ENCODE measurements at regions not wholly inside any gene's neighbourhood (a gene's known extent, or its start where the extent isn't known, plus 50 kb on each side); places are given as distances from the start of the nearest gene placed in this dataset.
A peak's percentile ranks its signal among the peaks of the same experiment; 100 is the strongest.
"Not testable (repeated sequence)": the region's sequence is repeated elsewhere in the genome, so short reads cannot be mapped to it uniquely, and the experiment has no call there.

DNA sequence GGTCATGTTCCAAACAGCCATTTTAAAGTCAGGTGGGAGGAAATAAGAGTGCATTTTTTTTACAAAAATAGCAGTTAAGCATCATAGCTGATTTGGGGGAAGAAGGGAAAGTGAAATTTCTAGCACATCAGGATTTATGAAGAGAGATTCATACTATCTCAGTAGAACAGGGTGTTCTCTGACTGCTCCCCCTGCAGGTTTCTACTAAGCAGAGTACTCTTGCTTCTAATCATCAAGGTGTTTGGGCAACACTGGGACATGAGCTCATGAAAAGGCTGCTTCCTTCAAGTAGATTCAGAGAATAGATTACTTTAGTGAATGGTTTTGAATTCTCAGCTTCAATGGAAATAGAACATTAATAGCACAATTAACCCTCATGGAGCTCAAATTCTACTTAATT, 591.4 kb upstream of the PCDH10 start:
- no peak for DNase-seq

DNA sequence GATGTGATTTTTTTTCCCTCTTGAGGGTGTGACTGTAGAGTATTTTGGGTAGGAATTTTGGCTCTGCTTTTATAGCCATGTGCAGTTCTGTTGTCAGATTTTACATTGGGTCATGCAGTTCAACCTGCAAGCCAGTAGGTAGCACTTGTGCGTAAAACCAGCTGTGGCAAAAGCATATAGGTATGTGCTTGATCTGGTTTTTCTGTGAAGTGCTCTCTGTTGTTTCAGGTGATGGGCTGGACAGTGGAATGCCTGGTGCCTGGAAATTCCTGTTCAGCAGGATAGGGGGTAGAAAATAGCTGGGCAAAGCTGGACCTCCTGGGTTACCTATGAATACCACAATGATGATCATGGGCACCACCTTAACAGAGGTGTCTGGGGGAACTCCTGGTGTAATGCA, 584.2 kb upstream of the PCDH10 start:
- no peak for DNase-seq

DNA sequence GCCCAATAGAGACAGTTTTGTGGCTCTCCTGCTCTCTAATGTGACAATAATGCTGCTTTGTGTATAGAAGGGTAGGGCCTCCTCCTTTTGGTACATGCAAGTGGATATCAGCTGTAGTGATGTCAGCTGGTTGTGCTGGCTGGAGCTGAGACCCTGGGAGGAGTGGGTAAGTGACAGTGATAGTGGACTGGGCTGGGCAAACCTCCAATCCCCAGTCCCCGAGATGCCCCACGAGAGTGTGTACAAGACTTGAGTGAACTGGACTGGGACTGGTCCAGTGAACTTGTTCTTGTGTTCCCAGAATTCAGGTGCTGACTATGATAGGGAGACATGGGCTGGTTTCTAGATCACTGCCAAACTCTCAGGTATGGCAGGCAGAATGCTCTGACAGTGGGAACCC, 583.6 kb upstream of the PCDH10 start:
- DNase-seq: no peak

DNA sequence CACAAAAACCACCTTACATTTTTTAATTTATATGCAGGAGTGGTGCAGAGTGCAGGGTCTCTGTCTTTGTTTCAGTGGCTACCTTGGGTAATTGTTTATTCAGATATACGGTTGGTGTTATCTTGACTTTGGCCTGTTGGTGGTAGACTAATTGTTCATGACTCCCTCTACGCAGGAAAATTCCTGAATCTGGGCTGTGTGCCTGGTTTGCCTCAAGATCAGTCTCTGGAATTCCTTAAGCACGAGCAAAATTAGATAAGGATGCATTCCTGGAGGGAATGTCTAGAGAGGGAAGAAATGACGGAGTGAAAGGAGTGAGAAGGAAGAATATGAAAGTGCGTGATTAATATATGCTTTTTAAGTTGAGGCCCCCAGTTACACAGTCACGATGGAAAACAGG, 576.9 kb upstream of the PCDH10 start:
- no peak for DNase-seq

DNA sequence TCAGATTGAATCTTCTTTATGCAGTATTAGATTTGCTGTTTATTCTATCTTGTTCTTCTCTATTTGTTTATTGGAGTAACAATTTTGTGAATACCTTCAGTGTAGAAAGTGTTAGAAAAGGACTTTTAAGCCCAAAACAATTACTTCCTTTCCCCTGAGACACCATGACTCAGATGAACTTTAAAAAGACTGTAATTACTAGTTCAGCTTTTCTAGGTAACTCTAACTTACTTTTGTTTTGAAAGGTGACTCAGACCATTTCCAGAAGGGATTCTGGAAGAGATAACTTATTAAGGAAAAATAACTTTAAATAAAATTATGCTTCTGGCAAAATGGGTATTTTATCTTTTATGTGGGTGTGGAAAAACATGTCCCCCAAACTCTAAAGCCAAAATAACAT, 561.5 kb upstream of the PCDH10 start:
- DNase-seq: no peak

DNA sequence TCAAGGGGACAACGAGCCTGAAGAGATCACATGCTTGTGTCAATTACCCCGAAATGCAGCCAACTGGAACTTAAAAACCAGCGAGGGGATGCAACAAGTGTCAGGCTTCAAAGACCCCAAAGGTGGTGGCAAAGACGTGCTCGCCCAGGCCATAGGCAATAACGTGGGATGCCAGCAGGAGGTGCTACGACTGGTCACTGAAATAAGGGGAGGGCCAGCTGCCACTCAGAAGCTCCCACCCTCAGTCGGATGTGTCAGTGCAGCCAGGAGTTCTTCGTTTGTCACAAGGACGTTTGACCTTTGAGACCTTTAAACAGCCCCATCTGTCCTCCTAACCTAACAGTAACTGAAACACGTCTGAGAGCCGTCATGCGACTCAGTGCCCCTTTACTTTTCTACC, 556.8 kb upstream of the PCDH10 start:
- DNase-seq: no peak

DNA sequence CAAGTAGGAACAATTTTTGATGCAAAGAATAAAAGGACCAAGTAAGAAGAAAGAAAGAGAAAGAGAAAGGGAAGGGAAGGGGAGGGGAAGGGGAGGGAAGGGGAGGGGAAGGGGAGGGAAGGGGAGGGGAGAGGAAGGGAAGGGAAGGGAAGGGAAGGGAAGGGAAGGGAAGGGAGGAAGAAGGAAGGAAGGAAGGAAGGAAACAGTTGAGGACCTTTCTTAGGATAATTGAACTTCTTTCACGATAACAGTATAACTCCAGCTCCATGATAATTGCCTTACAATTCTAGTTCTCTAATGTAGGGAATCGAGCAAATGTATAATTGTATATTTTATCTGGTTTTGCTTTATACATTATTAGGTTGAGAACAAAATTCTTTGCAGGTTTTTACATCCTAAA, 556.2 kb upstream of the PCDH10 start:
- DNase-seq: no peak

DNA sequence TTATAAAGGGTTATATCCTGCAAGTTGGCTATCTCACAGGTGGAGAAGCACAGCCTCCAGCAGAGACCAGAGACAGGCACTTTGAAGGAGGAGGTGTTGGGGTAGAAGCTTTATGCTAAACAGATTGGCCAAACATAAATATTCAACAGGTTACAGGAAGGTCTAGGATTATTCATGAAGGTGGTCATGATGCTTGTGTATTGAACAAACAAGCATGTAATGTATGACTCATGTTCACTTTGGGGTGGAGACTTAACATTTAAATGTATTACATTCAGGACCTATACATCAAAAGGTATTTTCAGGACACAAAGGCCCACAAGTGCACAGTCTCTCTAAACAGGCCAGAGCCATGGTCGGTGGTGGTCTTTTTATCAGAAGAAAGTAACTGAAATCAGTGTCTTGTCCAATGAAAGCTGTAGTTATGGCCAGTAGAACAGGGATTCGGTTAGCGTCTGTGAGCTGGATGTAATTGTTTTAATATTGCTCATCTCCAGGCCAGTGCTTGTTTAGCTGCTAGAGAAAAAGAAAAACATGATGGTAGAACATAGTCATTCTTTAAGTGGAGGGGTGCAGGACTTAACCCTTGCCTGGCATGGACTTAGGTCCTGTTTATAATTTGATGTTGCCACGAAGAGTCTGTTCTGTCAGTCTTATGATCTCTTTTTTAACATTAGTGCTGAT, 555.2 kb upstream of the PCDH10 start:
- no peak for DNase-seq

DNA sequence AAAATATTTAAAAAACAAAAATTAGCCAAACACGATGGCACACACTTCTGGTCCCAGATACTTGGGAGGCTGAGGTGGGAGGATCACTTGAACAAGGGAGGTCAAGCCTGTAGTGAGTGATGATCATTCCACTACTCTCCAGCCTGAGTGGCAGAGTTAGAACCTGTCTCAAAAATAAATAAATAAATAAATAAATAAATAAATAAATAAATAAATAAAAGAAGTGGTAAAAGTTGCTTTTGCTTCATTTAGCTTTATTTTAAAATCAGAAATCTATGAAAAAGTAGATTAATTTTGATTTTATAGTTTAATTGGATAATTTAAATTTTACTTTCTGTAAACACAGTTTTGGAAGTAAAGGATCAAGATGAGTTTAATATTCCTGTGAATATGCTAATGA, 552.9 kb upstream of the PCDH10 start:
- DNase-seq: no peak

DNA sequence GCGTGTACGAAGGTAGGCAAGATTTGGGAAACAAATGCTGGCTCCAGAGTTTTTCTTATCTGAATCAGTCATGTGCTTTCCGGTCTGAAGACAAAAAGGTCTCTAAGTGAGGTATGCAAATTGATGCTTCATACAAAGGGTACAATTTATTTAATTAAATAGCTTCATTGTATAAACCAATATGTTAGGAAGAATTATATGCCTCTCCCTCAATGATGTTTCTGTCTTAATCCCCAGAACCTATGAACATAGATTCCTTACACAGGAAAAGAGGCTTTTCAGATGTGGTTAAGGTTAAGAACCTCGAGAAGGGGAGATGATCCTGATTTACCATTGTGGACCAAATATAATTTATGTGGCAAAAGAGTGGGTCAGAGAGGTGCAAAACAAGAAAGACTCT, 543.5 kb upstream of the PCDH10 start:
- DNase-seq: no peak

DNA sequence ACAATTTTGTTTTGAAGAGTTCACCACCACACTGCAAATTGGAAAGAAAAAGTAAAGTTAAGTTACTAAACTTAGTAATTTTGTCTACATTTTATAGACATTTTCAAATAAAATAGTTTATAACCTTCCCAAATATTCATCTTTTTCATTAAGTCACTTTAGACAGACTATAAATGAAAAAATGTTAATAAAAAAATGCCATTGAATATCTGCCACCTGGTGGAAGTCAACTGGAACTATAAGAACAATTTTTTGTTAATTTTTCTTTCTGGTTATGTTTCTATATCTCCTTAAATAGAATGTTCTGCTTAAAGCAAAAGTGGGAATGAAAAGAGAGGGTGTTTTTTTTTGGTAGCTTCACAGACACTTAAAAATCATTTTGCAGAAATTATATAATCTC, 534.4 kb upstream of the PCDH10 start:
- no peak for DNase-seq

DNA sequence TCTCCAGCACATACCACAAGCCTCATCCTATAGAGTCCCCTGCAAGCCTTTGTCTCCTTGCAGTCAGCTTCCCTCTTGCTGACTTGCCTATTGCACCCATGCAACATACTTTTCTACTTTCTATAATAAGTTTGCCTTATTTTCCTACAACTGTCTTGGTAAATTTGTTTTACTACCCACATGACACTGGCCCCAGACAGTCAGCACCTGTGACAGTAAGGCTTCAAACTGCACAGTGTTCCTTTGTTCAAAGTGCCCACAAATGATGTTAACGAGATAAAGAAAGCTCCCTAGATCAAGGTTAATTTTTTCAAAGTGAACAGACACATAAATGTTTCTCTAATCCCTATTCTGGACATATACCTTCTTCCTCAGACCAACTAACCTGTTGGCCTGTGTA, 529.1 kb upstream of the PCDH10 start:
- DNase-seq: no peak

DNA sequence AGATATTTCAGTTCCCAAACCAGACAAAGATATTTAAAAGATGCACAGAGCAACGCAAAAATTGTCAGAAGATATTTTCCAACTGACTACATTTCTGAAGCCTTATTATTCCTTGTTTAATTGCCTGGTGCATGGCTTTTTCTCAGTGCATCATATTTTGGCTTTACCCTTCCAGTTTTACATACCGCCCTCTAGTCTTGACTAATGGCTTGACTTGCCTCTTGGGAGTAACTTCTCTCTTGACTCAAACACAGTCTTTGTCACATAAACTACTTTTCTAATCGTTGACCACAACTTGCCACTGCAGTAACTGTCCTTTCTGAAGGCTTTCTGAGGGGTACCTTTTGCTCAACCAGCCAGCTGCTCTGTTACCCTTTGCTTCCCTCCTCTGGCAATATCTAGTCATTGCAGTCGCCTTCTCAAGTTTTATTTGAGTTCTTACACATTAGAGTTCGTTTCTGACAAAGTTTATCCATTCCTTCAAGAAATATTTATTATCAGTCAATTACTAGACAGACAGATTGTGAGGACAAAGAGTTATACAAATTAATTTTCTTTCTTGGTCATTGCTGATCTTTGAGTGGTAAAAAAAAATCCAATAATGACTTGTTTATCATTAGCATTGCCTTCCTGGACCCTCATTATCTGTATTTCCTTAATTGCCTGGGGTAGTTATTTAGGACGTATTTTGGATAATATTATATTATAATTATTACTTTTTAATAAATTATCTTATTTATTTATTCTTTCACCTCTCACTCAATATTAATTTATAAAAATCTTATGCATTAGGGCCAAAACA, 506.9 kb upstream of the PCDH10 start:
- peak; percentile 7 for DNase-seq

DNA sequence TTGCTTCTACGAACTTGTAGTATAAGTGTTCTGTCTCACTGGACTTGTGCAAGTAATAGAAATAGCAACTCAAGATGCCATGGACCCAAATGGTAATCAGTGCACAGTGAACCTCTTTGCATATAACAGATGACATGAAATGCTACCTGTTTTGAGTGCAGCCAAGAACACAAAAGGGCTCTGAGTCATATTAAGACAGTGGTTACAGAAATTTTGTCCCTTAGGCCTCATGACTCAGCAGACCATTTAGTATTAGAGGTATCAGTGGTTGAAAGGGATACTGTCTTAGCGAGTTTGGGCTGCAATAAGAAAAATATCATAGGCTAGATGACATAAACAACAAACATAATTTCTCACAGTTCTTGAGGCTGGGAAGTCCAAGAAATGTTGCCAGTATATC, 502.9 kb upstream of the PCDH10 start:
- no peak for DNase-seq

DNA sequence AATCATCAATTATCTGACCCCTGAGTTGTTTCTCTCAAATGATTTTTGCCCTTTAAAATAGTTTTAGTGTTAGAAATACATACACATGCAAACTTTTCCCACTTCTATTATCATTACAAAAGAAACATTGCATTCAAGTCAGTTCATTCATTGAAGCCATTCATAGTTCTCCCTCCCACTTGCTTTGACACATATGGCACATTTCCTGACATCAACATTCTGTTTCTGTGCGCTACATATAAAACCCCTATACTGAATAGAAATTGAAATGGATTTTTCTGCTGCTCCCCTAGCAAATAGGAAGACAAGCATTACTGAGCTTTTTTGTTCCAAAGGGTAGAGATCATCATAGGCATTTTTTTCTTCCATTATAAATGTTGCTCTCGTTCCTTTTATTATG, 497.9 kb upstream of the PCDH10 start:
- DNase-seq: no peak

DNA sequence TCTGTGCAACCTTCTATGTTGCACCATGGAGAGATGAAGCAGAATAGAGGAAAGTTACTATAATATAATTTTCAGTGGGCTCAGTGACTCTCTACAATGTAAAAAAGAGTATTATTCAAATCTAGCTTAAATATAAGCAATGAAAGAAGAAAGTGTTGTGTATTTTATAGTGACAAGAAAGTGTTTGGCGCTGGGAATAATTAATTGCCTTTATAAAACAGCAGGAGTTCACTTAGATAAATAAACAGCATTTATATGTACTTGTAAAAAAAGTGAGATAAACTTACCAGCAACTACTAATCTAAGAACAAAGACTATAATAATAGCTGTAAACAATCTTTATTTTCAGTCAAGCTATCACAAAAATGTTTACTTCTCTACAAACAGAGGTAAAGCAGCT, 488.9 kb upstream of the PCDH10 start:
- DNase-seq: no peak

DNA sequence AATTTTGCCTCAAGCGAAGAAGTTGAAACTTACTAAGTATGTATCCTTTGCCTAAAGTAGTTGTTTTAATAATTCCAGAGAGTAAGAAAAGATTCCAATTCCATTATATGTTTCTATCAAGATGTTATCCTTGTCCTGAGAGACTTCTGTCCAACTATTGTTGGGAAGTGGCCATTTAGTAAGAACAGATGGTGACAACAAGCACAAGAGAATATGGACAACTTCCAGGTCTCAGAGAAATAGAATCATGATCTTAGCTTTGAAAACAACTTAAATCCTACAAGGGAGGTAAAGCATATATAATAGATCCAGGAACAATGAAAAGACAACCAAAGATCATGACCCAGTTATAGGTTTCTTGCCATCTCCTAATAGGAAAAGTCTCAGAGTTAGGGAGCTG, 486.6 kb upstream of the PCDH10 start:
- no peak for DNase-seq

DNA sequence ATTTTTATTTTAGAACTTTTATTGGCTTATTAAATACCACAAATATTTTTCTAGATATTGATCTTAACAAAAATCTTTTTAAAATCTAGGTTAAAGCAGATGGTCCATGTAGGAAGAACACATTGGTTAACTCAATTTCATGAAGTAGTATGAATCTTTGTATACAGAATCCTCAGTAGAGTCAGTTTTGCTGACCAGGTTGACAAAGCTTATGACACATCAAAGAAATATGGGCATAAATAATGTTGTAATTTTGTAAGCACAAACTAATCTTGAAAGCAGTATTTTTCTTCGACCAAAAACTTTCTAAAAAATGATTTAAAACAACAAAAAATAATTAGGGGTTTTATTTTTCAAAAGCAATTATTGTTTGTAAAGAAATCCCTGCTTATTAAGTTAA, 479.3 kb upstream of the PCDH10 start:
- DNase-seq: no peak

DNA sequence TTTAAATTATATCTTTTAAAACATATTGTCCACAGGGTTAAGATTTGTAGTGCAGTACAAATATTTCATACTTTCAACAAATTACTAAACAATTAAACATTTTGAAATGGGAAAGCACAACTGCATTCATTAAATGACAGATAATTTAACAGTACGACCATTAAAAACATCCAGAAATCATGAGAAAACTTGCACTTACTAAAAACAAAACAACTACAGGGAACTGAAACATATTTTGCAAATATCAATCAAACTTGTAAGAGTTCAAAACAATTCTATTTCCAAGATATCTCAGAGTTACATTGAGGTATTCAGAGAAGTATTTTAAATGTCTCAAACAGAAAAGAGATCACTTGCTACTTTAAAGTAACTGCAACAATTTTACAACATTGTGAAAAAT, 478.5 kb upstream of the PCDH10 start:
- no peak for DNase-seq

DNA sequence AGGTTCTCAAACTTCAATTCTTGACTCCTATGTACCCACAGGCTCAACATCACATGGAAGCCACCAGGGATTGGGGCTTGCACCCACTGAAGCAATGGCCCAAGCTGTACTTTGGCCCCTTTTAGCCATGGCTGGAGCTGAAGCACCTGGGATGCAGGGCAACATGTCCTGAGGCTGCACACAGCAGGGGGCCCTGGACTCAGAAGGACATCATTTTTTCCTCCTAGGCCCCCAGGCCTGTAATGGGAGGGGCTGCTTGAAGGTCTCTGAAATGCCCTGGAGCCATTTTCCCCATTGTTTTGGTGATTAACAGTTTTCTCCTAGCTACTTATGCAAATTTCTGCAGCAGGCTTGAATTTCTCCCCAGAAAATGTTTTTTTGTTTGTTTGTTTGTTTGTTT, 465.1 kb upstream of the PCDH10 start:
- no peak for DNase-seq

DNA sequence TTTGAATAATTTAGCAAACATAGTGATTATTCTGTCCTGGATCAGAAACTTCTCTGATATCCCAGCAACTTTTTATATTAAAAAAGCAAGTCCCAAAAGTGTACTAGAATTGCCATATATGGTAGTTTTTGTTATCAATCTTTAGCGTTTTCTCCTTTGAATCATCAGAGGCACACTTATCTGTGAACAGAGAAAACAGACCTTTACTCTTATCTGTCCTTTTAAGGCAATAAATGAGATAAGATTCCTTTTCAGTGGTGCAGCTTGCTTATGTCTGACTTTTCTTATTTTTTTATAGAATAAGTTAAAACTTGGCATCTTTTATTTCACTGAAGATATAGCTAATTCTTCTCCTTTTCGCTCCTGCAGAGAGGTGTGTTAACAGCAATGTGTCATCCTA, 458.1 kb upstream of the PCDH10 start:
- DNase-seq: no peak

DNA sequence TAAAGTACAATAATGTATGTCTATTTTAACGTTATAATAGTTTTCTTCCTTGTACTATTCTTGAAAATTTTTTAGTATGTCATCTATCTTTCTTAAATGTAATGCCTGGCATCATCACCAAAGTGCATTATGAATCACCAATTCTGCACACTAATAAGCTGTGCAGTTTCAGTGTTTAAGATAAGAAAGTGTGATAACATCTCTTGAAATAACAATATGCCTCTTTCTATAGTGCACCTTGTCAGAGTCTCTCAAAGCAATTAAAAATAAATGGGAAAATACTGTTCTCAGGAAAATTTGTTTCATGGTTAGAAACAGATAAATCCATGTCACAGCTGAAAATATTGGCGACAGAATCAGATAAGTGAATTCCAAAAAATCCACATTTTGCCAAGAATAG, 457.4 kb upstream of the PCDH10 start:
- no peak for DNase-seq

DNA sequence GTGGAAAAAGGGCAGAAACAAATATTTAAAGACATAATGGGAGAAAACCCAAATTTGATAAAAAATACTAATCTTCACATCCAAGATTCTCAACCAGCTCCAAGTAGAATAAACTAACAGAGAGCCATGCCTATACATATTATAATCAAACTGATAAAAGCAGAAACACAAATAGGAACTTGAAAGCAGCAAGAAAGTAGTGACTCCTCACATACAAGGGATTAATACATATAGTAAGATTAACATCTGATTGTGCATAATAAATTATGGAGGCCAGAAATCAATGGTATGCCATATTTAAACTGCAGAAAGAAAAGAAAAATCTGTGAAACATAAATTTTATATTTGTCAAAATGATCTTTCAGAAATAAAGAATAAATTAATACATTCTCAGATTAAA, 454.3 kb upstream of the PCDH10 start:
- no peak for DNase-seq

DNA sequence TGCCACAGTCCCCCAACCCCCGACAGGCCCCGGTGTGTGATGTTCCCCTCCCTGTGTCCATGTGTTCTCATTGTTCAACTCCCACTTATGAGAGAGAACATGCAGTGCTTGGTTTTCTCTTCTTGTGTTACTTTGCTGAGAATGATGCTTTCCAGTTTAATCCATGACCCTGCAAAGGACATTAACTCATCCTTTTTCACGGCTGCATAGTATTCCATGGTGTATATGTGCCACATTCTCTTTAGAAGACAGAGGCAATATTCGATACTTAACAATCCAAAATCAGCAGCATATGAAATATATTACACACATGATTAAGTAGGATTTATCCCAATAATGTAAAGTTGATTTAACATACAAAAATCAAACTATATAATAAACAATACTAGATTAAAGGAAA, 451.6 kb upstream of the PCDH10 start:
- DNase-seq: not testable (repeated sequence)

DNA sequence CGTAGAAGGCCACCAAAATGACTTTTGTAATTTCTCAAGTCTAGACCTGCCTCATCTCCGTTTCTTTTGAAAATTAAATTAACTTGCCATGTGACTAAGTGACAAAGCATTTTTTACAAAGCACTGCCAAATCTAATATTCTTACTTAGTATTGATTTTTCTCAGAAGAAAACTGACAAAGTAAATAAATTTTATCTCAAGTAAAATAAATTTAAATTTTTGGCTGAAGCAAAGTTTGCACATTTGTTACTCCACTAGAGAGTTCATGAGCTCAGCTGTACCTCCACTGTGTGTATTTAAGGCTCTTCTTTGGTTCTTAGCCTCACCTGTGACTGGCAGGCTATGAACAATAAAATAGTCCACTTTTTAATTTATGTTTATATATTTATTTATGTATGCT, 441.1 kb upstream of the PCDH10 start:
- no peak for DNase-seq
